ENCODE measurements at regions not wholly inside any gene's neighbourhood (a gene's known extent, or its start where the extent isn't known, plus 50 kb on each side); places are given as distances from the start of the nearest gene placed in this dataset.

GRCh38 chr10:52645187-52645758, 127.3 kb downstream of the MBL2 start:
- H4K91ac ChIP-seq (ENCODE audit: low read length), result no peak overlapping the region
- H2BK12ac ChIP-seq (ENCODE audit: low read length in 2 of 2), result no peak overlapping the region
- H2BK120ac ChIP-seq (ENCODE audit: low read depth, low read length), result no peak overlapping the region
- no peak overlapping the region for H2AFZ ChIP-seq (ENCODE audit: low read depth, low read length)
- no peak overlapping the region for H4K8ac ChIP-seq (ENCODE audit: low read length)
- H2AK5ac ChIP-seq (ENCODE audit: low read length, severe bottlenecking), result no peak overlapping the region
- no peak overlapping the region for H3K4me2 ChIP-seq (ENCODE audit: low read length, poor library complexity, severe bottlenecking)
- no peaks in the 10 kb centered on the region for H3K79me1 ChIP-seq (replicated peaks; ENCODE audit: low read length, poor library complexity, severe bottlenecking)
- no peak for DNase-seq
- no peaks in the 10 kb centered on the region for H3K4me1 ChIP-seq (ENCODE audit: control insufficient read depth, insufficient read depth, low read depth, low read length)
- H3K9me3 ChIP-seq (ENCODE audit: control insufficient read depth, low read length), result no peaks in the 10 kb centered on the region
- H3K4me3 ChIP-seq (ENCODE audit: insufficient read depth in 1 of 2, low read depth in 1 of 2, low read length in 2 of 2), result no peak overlapping the region
- no peak overlapping the region for H3K14ac ChIP-seq (ENCODE audit: low read length in 2 of 2)
- H3K23ac ChIP-seq (ENCODE audit: low read length in 2 of 2), result no peak overlapping the region
- 72% methylated on average over 4 of the region's 4 CpGs for WGBS
- H3K18ac ChIP-seq (ENCODE audit: low read depth in 1 of 2, low read length in 2 of 2), result no peak overlapping the region
- H3K4ac ChIP-seq (ENCODE audit: low read depth in 1 of 2, low read length in 2 of 2), result no peak overlapping the region
- H3K27me3 ChIP-seq (ENCODE audit: control insufficient read depth in 1 of 2, insufficient read depth in 1 of 2, low read length in 2 of 2), result no peaks in the 10 kb centered on the region
- H3K27ac ChIP-seq (ENCODE audit: low read length, poor library complexity, severe bottlenecking), result no peak overlapping the region
- no peaks in the 10 kb centered on the region for H3K36me3 ChIP-seq (ENCODE audit: control insufficient read depth in 1 of 2, insufficient read depth in 2 of 2, low read depth in 1 of 2, low read length in 2 of 2)
- H2BK5ac ChIP-seq (ENCODE audit: low read depth, low read length, poor library complexity, severe bottlenecking), result no peak overlapping the region
- H3K9ac ChIP-seq (ENCODE audit: low read length), result no peak overlapping the region
- H2BK15ac ChIP-seq (ENCODE audit: low read depth, poor library complexity, severe bottlenecking), result no peak overlapping the region

GRCh38 chr10:52649511-52649910, 123.1 kb downstream of the MBL2 start:
- Histone ChIP-seq H3K4me2 (ENCODE audit: low read length, poor library complexity, severe bottlenecking) (no peak overlapping the region), H3K4me3 (ENCODE audit: insufficient read depth in 1 of 2, low read depth in 1 of 2, low read length in 2 of 2) (no peak overlapping the region), H3K18ac (ENCODE audit: low read depth in 1 of 2, low read length in 2 of 2) (no peak overlapping the region), H2BK5ac (ENCODE audit: low read depth, low read length, poor library complexity, severe bottlenecking) (no peak overlapping the region), H3K27me3 (ENCODE audit: control insufficient read depth in 1 of 2, insufficient read depth in 1 of 2, low read length in 2 of 2) (no peaks in the 10 kb centered on the region), H3K36me3 (ENCODE audit: control insufficient read depth in 1 of 2, insufficient read depth in 2 of 2, low read depth in 1 of 2, low read length in 2 of 2) (no peaks in the 10 kb centered on the region), H3K4ac (ENCODE audit: low read depth in 1 of 2, low read length in 2 of 2) (no peak overlapping the region), H4K8ac (ENCODE audit: low read length) (no peak overlapping the region), H3K14ac (ENCODE audit: low read length in 2 of 2) (no peak overlapping the region), H3K9me3 (ENCODE audit: control insufficient read depth, low read length) (no peaks in the 10 kb centered on the region), H2BK120ac (ENCODE audit: low read depth, low read length) (no peak overlapping the region), H3K79me1 (replicated peaks; ENCODE audit: low read length, poor library complexity, severe bottlenecking) (no peaks in the 10 kb centered on the region), H2BK12ac (ENCODE audit: low read length in 2 of 2) (no peak overlapping the region), H2AFZ (ENCODE audit: low read depth, low read length) (no peak overlapping the region), H3K4me1 (ENCODE audit: control insufficient read depth, insufficient read depth, low read depth, low read length) (no peaks in the 10 kb centered on the region), H3K9ac (ENCODE audit: low read length) (no peak overlapping the region), H3K23ac (ENCODE audit: low read length in 2 of 2) (no peak overlapping the region), H3K27ac (ENCODE audit: low read length, poor library complexity, severe bottlenecking) (no peak overlapping the region), H4K91ac (ENCODE audit: low read length) (no peak overlapping the region), H2AK5ac (ENCODE audit: low read length, severe bottlenecking) (no peak overlapping the region), H2BK15ac (ENCODE audit: low read depth, poor library complexity, severe bottlenecking) (no peak overlapping the region)
- DNase-seq, result peak; percentile 15
- WGBS, result 71% methylated on average over 1 of the region's 1 CpG

GRCh38 chr10:52650873-52651272, 121.7 kb downstream of the MBL2 start:
- no peaks in the 10 kb centered on the region for H3K4me1 ChIP-seq (ENCODE audit: control insufficient read depth, insufficient read depth, low read depth, low read length)
- peak overlapping the region; percentile 33 for H2BK15ac ChIP-seq (ENCODE audit: low read depth, poor library complexity, severe bottlenecking)
- no peak for DNase-seq
- no peak overlapping the region for H3K9ac ChIP-seq (ENCODE audit: low read length)
- no peak overlapping the region for H3K4me3 ChIP-seq (ENCODE audit: insufficient read depth in 1 of 2, low read depth in 1 of 2, low read length in 2 of 2)
- H2AK5ac ChIP-seq (ENCODE audit: low read length, severe bottlenecking), result no peak overlapping the region
- no peak overlapping the region for H2BK5ac ChIP-seq (ENCODE audit: low read depth, low read length, poor library complexity, severe bottlenecking)
- H4K91ac ChIP-seq (ENCODE audit: low read length), result no peak overlapping the region
- no peak overlapping the region for H3K14ac ChIP-seq (ENCODE audit: low read length in 2 of 2)
- no peaks in the 10 kb centered on the region for H3K36me3 ChIP-seq (ENCODE audit: control insufficient read depth in 1 of 2, insufficient read depth in 2 of 2, low read depth in 1 of 2, low read length in 2 of 2)
- no peak overlapping the region for H3K4me2 ChIP-seq (ENCODE audit: low read length, poor library complexity, severe bottlenecking)
- H4K8ac ChIP-seq (ENCODE audit: low read length), result no peak overlapping the region
- no peaks in the 10 kb centered on the region for H3K79me1 ChIP-seq (replicated peaks; ENCODE audit: low read length, poor library complexity, severe bottlenecking)
- H3K9me3 ChIP-seq (ENCODE audit: control insufficient read depth, low read length), result no peaks in the 10 kb centered on the region
- H3K4ac ChIP-seq (ENCODE audit: low read depth in 1 of 2, low read length in 2 of 2), result no peak overlapping the region
- H3K27me3 ChIP-seq (ENCODE audit: control insufficient read depth in 1 of 2, insufficient read depth in 1 of 2, low read length in 2 of 2), result no peaks in the 10 kb centered on the region
- no peak overlapping the region for H2AFZ ChIP-seq (ENCODE audit: low read depth, low read length)
- H3K23ac ChIP-seq (ENCODE audit: low read length in 2 of 2), result no peak overlapping the region
- no peak overlapping the region for H2BK12ac ChIP-seq (ENCODE audit: low read length in 2 of 2)
- H2BK120ac ChIP-seq (ENCODE audit: low read depth, low read length), result no peak overlapping the region
- WGBS, result 89% methylated on average over 4 of the region's 4 CpGs
- no peak overlapping the region for H3K27ac ChIP-seq (ENCODE audit: low read length, poor library complexity, severe bottlenecking)
- H3K18ac ChIP-seq (ENCODE audit: low read depth in 1 of 2, low read length in 2 of 2), result no peak overlapping the region

- H2BK5ac ChIP-seq (ENCODE audit: low read depth, low read length, poor library complexity, severe bottlenecking), result no peak overlapping the region
- no peak overlapping the region for H3K14ac ChIP-seq (ENCODE audit: low read length in 2 of 2)
- H3K27me3 ChIP-seq (ENCODE audit: control insufficient read depth in 1 of 2, insufficient read depth in 1 of 2, low read length in 2 of 2), result no peaks in the 10 kb centered on the region
- H2BK12ac ChIP-seq (ENCODE audit: low read length in 2 of 2), result no peak overlapping the region
- H3K9me3 ChIP-seq (ENCODE audit: control insufficient read depth, low read length), result no peaks in the 10 kb centered on the region
- no peak overlapping the region for H3K9ac ChIP-seq (ENCODE audit: low read length)
- H3K4me1 ChIP-seq (ENCODE audit: control insufficient read depth, insufficient read depth, low read depth, low read length), result no peaks in the 10 kb centered on the region
- H4K91ac ChIP-seq (ENCODE audit: low read length), result no peak overlapping the region
- no peak overlapping the region for H3K23ac ChIP-seq (ENCODE audit: low read length in 2 of 2)
- H3K27ac ChIP-seq (ENCODE audit: low read length, poor library complexity, severe bottlenecking), result no peak overlapping the region
- H4K8ac ChIP-seq (ENCODE audit: low read length), result no peak overlapping the region
- H2BK120ac ChIP-seq (ENCODE audit: low read depth, low read length), result no peak overlapping the region
- no peak overlapping the region for H2AFZ ChIP-seq (ENCODE audit: low read depth, low read length)
- H3K79me1 ChIP-seq (replicated peaks; ENCODE audit: low read length, poor library complexity, severe bottlenecking), result no peaks in the 10 kb centered on the region
- H3K18ac ChIP-seq (ENCODE audit: low read depth in 1 of 2, low read length in 2 of 2), result no peak overlapping the region
- WGBS, result 51% methylated on average over 3 of the region's 3 CpGs
- H3K4ac ChIP-seq (ENCODE audit: low read depth in 1 of 2, low read length in 2 of 2), result no peak overlapping the region
- H2BK15ac ChIP-seq (ENCODE audit: low read depth, poor library complexity, severe bottlenecking), result no peak overlapping the region
- no peaks in the 10 kb centered on the region for H3K36me3 ChIP-seq (ENCODE audit: control insufficient read depth in 1 of 2, insufficient read depth in 2 of 2, low read depth in 1 of 2, low read length in 2 of 2)
- H2AK5ac ChIP-seq (ENCODE audit: low read length, severe bottlenecking), result no peak overlapping the region
- no peak overlapping the region for H3K4me3 ChIP-seq (ENCODE audit: insufficient read depth in 1 of 2, low read depth in 1 of 2, low read length in 2 of 2)
- no peak for DNase-seq
- no peak overlapping the region for H3K4me2 ChIP-seq (ENCODE audit: low read length, poor library complexity, severe bottlenecking)
Measured at GRCh38 chr10:52651293-52651692, 121.3 kb downstream of the MBL2 start.

Measured in mesenchymal stem cell (in vitro differentiated cells and primary cell).